ENCODE measurements at regions not wholly inside any gene's neighbourhood (a gene's known extent, or its start where the extent isn't known, plus 50 kb on each side); places are given as distances from the start of the nearest gene placed in this dataset.

- no peak for DNase-seq (ENCODE audit: extremely low read depth, low read depth)
- no peak for TF ChIP-seq CTCF (IDR thresholded peaks at IDR 0.05; ENCODE audit: low read depth, low read length)
These were observed 173.9 kb upstream of the B3GAT1 start for GRCh38 chr11:134585666-134586610.

GRCh38 chr11:134584706-134585445, 172.8 kb upstream of the B3GAT1 start:
- DNase-seq (ENCODE audit: extremely low read depth, low read depth): no peak
- TF ChIP-seq CTCF (IDR thresholded peaks at IDR 0.05; ENCODE audit: low read depth, low read length): no peak

- TF ChIP-seq CTCF (IDR thresholded peaks at IDR 0.05; ENCODE audit: low read depth, low read length): no peak
These were observed 172.0 kb upstream of the B3GAT1 start for GRCh38 chr11:134584001-134584561.

GRCh38 chr11:134583397-134583990, 171.5 kb upstream of the B3GAT1 start:
- no peak for TF ChIP-seq CTCF (IDR thresholded peaks at IDR 0.05; ENCODE audit: low read depth, low read length)
- no peak for DNase-seq (ENCODE audit: extremely low read depth, low read depth)

More at GRCh38 chr11:134584001-134584561, 172.0 kb upstream of the B3GAT1 start:
- no peak for DNase-seq (ENCODE audit: extremely low read depth, low read depth)

DNA sequence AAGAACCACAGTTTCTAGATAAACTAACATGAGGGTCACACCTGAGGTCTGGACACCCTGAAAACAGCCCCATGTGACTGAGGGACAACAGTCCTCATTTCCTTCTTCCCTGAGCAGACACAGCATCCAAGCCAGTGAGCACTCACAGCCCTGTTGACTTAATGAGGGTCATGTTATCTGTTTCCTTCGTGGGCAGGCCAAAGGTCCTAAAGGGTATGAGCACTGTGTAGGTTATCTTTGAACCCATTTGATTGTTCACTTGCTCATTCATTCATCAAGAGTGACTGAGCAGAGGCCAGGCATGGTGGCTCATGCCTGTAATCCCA, 170.7 kb upstream of the B3GAT1 start:
- no peak for DNase-seq (ENCODE audit: extremely low read depth, low read depth)
- TF ChIP-seq CTCF (IDR thresholded peaks at IDR 0.05; ENCODE audit: low read depth, low read length): no peak

DNA sequence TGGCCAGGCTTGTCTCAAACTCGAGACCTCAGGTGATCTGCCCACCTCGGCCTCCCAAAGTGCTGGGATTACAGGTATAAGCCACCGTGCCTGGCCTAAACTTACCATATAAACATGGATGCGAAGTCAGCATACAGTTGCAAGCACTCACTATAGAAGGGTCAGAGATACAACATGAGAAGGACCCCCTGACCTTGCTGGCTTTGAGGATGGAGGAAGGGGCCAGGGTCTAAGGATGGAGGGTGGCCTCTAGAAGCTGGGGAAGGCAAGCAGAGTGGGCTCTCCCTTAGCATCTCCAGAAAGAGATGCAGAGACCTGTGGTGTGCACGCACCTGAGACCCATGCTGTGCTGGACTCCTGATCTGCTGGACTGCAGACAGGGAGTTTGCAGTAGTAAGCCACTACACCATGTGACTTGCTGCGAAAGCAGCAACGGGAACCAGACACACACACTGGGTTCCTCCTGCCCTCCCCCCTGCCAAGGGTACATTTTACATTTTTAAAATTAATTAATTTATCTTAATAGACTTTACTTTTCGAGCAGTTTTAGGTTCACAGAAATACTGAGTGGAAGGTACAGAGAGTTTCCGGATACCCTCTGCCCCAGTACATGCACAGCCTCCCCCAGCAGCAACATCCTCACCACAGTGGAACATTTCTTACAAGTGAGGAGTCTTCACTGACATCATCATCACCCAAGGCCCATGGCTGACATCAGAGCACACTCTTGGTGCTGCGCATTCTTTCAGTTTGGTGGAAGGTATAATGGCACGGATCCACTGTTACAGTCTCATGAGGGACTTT, 170.1 kb upstream of the B3GAT1 start:
- TF ChIP-seq CTCF (IDR thresholded peaks at IDR 0.05; ENCODE audit: low read depth, low read length): no peak

More for the DNA sequence above, 170.1 kb upstream of the B3GAT1 start:
- no peak for DNase-seq (ENCODE audit: extremely low read depth, low read depth)
